Coronary artery (tissue), 2 donors: ENCODE measurements at regions not wholly inside any gene's neighbourhood (a gene's known extent, or its start where the extent isn't known, plus 50 kb on each side); places are given as distances from the start of the nearest gene placed in this dataset.
A peak's percentile ranks its signal among the peaks of the same experiment; 100 is the strongest.

Source experiments
- DNase-seq: peaks from one replicate; pipeline ENCODE4 v3.0.0-alpha.2; 2017; ENCODE audit warnings: low spot score
- H3K27ac ChIP-seq, 2 donors: fragments of 200-600 bp; sonication (generic); one replicate each; pipeline ENCODE4 v1.5.1; 2016 to 2019
- H3K4me3 ChIP-seq: fragments of 200-600 bp; sonication (generic); 2 replicates; pipeline ENCODE4 v1.5.1; 2016; ENCODE audit warnings: mild to moderate bottlenecking, moderate library complexity
- TF ChIP-seq, protein P1 (sequence below): fragments of 200-600 bp; sonication (generic); IDR thresholded peaks from one replicate; pipeline ENCODE4 v1.5.1; 2019; ENCODE audit warnings: antibody characterized with exemption

DNA sequence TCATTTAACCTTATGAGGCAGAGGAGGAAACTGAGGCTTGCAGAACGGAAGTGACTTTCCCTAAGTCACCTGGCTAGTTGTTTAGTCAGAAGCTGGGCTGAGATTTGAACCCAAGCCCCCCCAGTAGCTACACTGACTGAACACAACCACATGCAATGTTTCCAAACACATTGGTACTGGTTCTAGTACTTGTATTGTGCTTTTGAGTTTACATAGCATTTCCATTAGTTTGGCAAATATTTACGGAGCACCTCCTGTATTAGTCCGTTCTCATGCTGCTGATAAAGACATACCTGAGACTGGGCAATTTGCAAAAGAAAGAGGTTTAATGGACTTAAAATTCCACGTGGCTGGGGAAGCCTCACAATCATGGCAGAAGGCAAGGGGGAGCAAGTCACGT lies 56.3 kb upstream of the ITGA11 start:
- Histone ChIP-seq H3K27ac (peak overlapping the region in 1 of 2 donors; percentile 45), H3K4me3 (no peak overlapping the region)
- TF ChIP-seq, protein P1, sequence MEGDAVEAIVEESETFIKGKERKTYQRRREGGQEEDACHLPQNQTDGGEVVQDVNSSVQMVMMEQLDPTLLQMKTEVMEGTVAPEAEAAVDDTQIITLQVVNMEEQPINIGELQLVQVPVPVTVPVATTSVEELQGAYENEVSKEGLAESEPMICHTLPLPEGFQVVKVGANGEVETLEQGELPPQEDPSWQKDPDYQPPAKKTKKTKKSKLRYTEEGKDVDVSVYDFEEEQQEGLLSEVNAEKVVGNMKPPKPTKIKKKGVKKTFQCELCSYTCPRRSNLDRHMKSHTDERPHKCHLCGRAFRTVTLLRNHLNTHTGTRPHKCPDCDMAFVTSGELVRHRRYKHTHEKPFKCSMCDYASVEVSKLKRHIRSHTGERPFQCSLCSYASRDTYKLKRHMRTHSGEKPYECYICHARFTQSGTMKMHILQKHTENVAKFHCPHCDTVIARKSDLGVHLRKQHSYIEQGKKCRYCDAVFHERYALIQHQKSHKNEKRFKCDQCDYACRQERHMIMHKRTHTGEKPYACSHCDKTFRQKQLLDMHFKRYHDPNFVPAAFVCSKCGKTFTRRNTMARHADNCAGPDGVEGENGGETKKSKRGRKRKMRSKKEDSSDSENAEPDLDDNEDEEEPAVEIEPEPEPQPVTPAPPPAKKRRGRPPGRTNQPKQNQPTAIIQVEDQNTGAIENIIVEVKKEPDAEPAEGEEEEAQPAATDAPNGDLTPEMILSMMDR, result no peak
- no peak for DNase-seq

DNA sequence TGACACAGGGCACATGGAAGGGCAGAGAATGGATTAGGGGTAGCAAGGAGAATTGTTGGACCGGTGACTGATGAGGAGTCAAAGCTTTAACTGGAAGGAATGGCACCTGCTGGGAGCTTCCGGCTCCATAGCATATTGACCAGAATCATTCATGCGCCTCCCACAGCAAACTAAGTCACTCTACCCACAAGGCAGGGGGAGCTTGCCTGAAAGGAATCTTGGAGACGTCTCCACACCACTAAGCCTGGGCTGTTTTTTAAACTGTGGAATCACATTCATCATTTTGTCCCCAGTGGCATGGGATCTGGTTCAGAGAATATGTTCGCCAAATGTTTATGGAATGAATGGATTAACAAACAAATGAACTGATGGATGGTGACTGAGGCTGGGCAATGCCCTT lies 57.0 kb upstream of the ITGA11 start:
- Histone ChIP-seq H3K27ac (no peak overlapping the region), H3K4me3 (no peak overlapping the region)
- TF ChIP-seq, protein P1, result no peak
- no peak for DNase-seq

DNA sequence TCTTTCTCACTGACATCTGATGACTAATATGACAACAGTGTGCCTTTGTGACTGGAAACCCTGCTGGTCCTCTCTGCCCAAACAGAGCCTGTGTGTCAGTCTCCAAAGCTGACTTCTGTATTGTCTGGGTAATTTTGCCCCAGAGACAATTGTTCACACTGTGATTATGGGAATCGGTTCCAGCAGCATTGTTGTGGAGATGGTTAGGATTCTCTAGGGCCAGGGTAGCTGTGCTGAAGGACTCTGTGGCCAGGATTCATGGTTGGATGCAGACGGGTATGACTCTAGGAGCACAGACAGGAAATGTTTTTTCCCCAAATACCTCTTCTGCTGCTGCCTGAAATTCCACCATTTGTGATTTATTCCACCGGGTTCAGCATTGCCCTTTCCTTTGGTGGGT lies 57.5 kb upstream of the ITGA11 start:
- TF ChIP-seq, protein P1, result no peak
- Histone ChIP-seq H3K4me3 (no peak overlapping the region), H3K27ac (no peak overlapping the region)
- no peak for DNase-seq

DNA sequence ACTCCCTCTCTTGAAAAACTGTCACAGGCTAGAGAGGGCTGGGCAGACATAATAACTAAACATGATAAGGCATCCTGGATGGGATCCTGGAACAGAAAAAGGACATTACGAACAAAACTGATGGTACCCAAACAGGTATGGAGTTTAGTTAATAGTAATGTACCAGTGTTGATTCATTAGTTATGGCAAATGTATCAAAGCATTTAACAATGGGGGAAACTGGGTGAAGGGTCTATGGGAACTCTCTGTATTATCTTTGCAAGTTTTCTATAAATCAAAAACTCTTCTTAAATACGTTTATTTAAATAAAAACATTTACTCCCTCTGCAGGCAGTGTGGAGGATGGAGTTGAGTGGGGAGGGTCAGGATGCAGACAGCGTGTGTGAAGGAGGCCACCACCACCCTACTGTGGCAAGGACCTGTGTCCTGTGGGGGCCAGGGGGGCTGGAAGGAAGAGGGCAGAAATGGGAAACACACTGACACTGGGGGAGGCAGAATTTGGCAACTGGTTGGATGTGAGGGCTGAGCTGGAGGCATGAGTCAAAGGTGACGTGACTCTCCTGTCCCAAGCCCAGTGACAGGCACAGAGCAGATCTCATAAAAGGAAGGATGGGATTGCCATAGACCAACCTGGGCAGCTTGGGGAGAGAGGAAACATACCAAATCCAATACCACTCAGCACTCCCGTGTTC lies 59.6 kb upstream of the ITGA11 start:
- Histone ChIP-seq H3K4me3 (no peak overlapping the region), H3K27ac (no peak overlapping the region)
- TF ChIP-seq, protein P1, result no peak
- DNase-seq, result no peak

DNA sequence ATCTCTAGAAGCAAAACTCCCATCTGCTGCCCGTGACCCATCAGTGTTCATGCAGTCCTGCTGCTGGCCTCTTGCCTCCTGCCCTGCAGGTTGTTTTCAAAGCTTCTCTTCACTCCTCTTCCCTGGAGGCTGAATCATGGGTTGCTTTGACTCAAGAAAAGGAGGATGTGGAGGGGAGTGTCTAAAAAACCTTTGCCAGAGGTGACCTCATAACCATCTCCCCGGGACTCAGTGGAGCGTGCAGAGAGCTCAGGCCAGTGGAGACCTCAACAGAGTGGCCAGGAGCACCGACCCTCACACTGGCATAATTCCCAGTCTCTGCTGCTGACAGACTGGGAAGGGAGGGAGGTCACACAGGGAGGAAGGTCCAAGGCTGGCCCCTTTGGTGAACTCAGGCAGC lies 60.9 kb upstream of the ITGA11 start:
- TF ChIP-seq, protein P1, result no peak
- peak overlapping the region in 1 of 2 donors; percentile 59 for H3K27ac ChIP-seq
- no peak for DNase-seq
- no peak overlapping the region for H3K4me3 ChIP-seq

DNA sequence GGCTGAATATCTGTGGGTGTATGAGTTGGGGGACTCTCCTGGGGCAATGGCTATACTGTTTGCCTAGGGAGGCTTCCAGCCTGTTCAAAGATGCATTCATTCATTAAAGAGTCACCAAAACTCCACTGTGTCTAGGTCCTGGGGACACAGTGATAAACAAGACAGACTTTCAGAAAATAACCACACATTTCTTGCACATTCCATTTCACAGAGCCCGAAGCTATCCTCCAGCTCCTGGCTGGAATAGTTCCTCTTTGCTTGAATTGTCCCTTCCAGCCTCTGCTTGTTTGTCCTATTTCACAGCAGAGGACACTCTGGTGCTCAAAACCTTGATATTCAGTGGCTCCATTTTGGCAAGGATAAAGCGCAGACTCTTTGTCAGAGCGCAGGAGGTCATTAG lies 61.7 kb upstream of the ITGA11 start:
- TF ChIP-seq, protein P1, result no peak
- Histone ChIP-seq H3K4me3 (no peak overlapping the region), H3K27ac (peak overlapping the region in 1 of 2 donors; percentile 59)
- no peak for DNase-seq

DNA sequence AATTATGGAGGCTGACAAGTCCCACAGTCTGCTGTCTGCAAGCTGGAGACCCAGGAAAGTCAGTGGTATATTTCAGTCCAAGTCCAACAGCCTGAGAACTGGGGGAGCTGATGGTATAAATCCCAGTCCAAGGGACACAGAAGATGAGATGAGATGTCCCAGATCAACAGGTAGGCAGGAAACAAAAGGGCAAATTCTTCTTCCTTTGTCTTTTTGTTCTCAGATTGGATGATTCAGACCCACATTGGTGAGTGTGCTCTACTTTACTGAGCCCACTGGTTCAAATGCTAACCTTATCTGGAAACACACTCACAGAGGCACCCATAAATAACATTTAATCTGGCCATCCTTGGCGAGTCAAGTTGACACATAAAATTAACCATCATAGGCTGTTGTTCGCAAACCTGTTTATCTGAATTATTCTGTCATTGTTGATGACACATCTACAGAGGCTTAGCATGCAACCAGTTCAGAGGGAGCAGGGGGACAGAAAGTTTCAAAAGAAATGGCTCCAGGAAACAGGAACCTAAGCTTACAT lies 62.7 kb upstream of the ITGA11 start:
- DNase-seq, result no peak
- H3K27ac ChIP-seq, result no peak overlapping the region
- TF ChIP-seq, protein P1, result no peak
- no peak overlapping the region for H3K4me3 ChIP-seq
